OCI-LY1 (cell line): ENCODE measurements at regions not wholly inside any gene's neighbourhood (a gene's known extent, or its start where the extent isn't known, plus 50 kb on each side); places are given as distances from the start of the nearest gene placed in this dataset.
"Not testable (repeated sequence)": the region's sequence is repeated elsewhere in the genome, so short reads cannot be mapped to it uniquely, and the experiment has no call there.

Source experiments
- H2AFZ ChIP-seq: fragments of 200-600 bp; sonication (generic), shearing (Covaris generic); 2 replicates; pipeline ENCODE4 v1.6.0; 2014; ENCODE audit warnings: antibody characterized with exemption, mild to moderate bottlenecking, low read length
- H3F3A ChIP-seq: fragments of 200-600 bp; sonication (generic), shearing (Covaris generic); 2 replicates; pipeline ENCODE4 v1.6.0; 2014; ENCODE audit warnings: mild to moderate bottlenecking, antibody characterized with exemption, low read length, moderate library complexity; ENCODE audit not compliant: insufficient read depth
- H3K27ac ChIP-seq: fragments of 200-600 bp; sonication (generic); 2 replicates; pipeline ENCODE4 v1.5.1; 2014; ENCODE audit warnings: low read length, mixed run types, mild to moderate bottlenecking, low read depth; ENCODE audit not compliant: poor library complexity, severe bottlenecking
- H3K27me3 ChIP-seq: fragments of 200-600 bp; sonication (generic); 2 replicates; pipeline ENCODE4 v1.6.0; 2014; ENCODE audit warnings: antibody characterized with exemption, mild to moderate bottlenecking, low read length, moderate library complexity; ENCODE audit not compliant: insufficient read depth
- H3K36me3 ChIP-seq: fragments of 200-600 bp; sonication (generic); 2 replicates; pipeline ENCODE4 v1.6.1; 2014; ENCODE audit warnings: mild to moderate bottlenecking, antibody characterized with exemption, low read length, moderate library complexity, mixed read lengths; ENCODE audit not compliant: insufficient read depth
- H3K4me1 ChIP-seq: fragments of 200-600 bp; sonication (generic); 2 replicates; pipeline ENCODE4 v1.5.1; 2014; ENCODE audit warnings: mild to moderate bottlenecking, low read length, moderate library complexity; ENCODE audit not compliant: insufficient read depth, severe bottlenecking
- H3K4me2 ChIP-seq: fragments of 200-600 bp; sonication (generic), shearing (Covaris generic); 2 replicates; pipeline ENCODE4 v1.6.1; 2014; ENCODE audit warnings: low read length
- H3K4me3 ChIP-seq: fragments of 200-600 bp; sonication (generic); 2 replicates; pipeline ENCODE4 v1.5.1; 2014; ENCODE audit warnings: low read length, low read depth, mild to moderate bottlenecking, mixed read lengths; ENCODE audit not compliant: poor library complexity, severe bottlenecking
- H3K79me2 ChIP-seq: fragments of 200-600 bp; shearing (Covaris generic); 2 replicates; pipeline ENCODE4 v1.6.1; 2016; ENCODE audit warnings: mixed run types, low read length, mixed read lengths; ENCODE audit not compliant: insufficient read depth
- H3K9ac ChIP-seq: fragments of 200-600 bp; sonication (generic), shearing (Covaris generic); 2 replicates; pipeline ENCODE4 v1.6.1; 2014; ENCODE audit warnings: mild to moderate bottlenecking, low read length, mixed read lengths
- H3K9me2 ChIP-seq: fragments of 200-600 bp; sonication (generic), shearing (Covaris generic); 2 replicates; pipeline ENCODE4 v1.6.1; 2014; ENCODE audit warnings: low read depth, mild to moderate bottlenecking, low read length, mixed read lengths
- H3K9me3 ChIP-seq: fragments of 200-600 bp; shearing (Covaris generic); 2 replicates; pipeline ENCODE4 v1.6.1; 2014; ENCODE audit warnings: low read length, mixed read lengths
- H4K20me1 ChIP-seq: fragments of 200-600 bp; sonication (generic), shearing (Covaris generic); 2 replicates; pipeline ENCODE4 v1.6.0; 2016; ENCODE audit warnings: mild to moderate bottlenecking, low read length; ENCODE audit not compliant: insufficient read depth
- CTCF ChIP-seq: fragments of 200-600 bp; sonication (generic), shearing (Covaris generic); IDR thresholded peaks from 2 replicates; pipeline ENCODE4 v1.5.1; 2017; ENCODE audit warnings: mild to moderate bottlenecking, antibody characterized with exemption, low read length, moderate library complexity, mixed read lengths
- EZH2 ChIP-seq: fragments of 200-600 bp; sonication (generic), shearing (Covaris generic); IDR thresholded peaks from 2 replicates; pipeline ENCODE4 v1.8.0; 2017; ENCODE audit warnings: borderline replicate concordance, mixed run types, mild to moderate bottlenecking, antibody characterized with exemption, low read length, moderate library complexity, mixed read lengths

GRCh38 chr2:8346208-8346607, 335.6 kb upstream of the ID2 start:
- no peak overlapping the region for H3K27ac ChIP-seq
- TF ChIP-seq EZH2: no peak
- TF ChIP-seq CTCF: no peak
- no peaks in the 10 kb centered on the region for H3K36me3 ChIP-seq
- H3K27me3 ChIP-seq: no peaks in the 10 kb centered on the region
- H3K9me3 ChIP-seq: no peaks in the 10 kb centered on the region
- H3K9ac ChIP-seq: no peak overlapping the region
- no peak overlapping the region for H2AFZ ChIP-seq
- no peaks in the 10 kb centered on the region for H3K4me1 ChIP-seq
- H3K79me2 ChIP-seq: no peaks in the 10 kb centered on the region
- no peaks in the 10 kb centered on the region for H3K9me2 ChIP-seq
- H4K20me1 ChIP-seq: no peaks in the 10 kb centered on the region
- H3K4me3 ChIP-seq: no peak overlapping the region
- H3F3A ChIP-seq: no peaks in the 10 kb centered on the region
- no peak overlapping the region for H3K4me2 ChIP-seq

GRCh38 chr2:8346706-8347430, 335.0 kb upstream of the ID2 start:
- H4K20me1 ChIP-seq: no peaks in the 10 kb centered on the region
- no peaks in the 10 kb centered on the region for H3K36me3 ChIP-seq
- no peaks in the 10 kb centered on the region for H3K79me2 ChIP-seq
- no peak overlapping the region for H3K4me2 ChIP-seq
- no peaks in the 10 kb centered on the region for H3K9me3 ChIP-seq
- no peak overlapping the region for H2AFZ ChIP-seq
- H3K9ac ChIP-seq: no peak overlapping the region
- no peaks in the 10 kb centered on the region for H3K27me3 ChIP-seq
- no peaks in the 10 kb centered on the region for H3F3A ChIP-seq
- no peak overlapping the region for H3K27ac ChIP-seq
- no peak overlapping the region for H3K4me3 ChIP-seq
- no peak for TF ChIP-seq EZH2
- no peak for TF ChIP-seq CTCF
- H3K4me1 ChIP-seq: no peaks in the 10 kb centered on the region
- H3K9me2 ChIP-seq: no peaks in the 10 kb centered on the region

- H3K4me2 ChIP-seq, H3K9me3 ChIP-seq, H3K27ac ChIP-seq, H3K36me3 ChIP-seq, H2AFZ ChIP-seq, H3K79me2 ChIP-seq, H3K27me3 ChIP-seq, H3K4me3 ChIP-seq, H3K9ac ChIP-seq, H4K20me1 ChIP-seq, H3K4me1 ChIP-seq, H3F3A ChIP-seq, H3K9me2 ChIP-seq: not testable (repeated sequence)
Measured at GRCh38 chr2:8348911-8349310, 332.9 kb upstream of the ID2 start.

- H3K9me3 ChIP-seq: no peaks in the 10 kb centered on the region
- no peaks in the 10 kb centered on the region for H4K20me1 ChIP-seq
- no peak overlapping the region for H3K4me3 ChIP-seq
- no peak overlapping the region for H3K4me2 ChIP-seq
- H3K4me1 ChIP-seq: no peaks in the 10 kb centered on the region
- no peaks in the 10 kb centered on the region for H3K9me2 ChIP-seq
- TF ChIP-seq CTCF (no peak), EZH2 (no peak)
- H3K9ac ChIP-seq: no peak overlapping the region
- H3F3A ChIP-seq: no peaks in the 10 kb centered on the region
- H3K36me3 ChIP-seq: no peaks in the 10 kb centered on the region
- no peaks in the 10 kb centered on the region for H3K27me3 ChIP-seq
- no peak overlapping the region for H2AFZ ChIP-seq
- H3K27ac ChIP-seq: no peak overlapping the region
- no peaks in the 10 kb centered on the region for H3K79me2 ChIP-seq
Measured at GRCh38 chr2:8352296-8352695, 329.6 kb upstream of the ID2 start.
